ENCODE measurements at regions not wholly inside any gene's neighbourhood (a gene's known extent, or its start where the extent isn't known, plus 50 kb on each side); places are given as distances from the start of the nearest gene placed in this dataset.

DNA sequence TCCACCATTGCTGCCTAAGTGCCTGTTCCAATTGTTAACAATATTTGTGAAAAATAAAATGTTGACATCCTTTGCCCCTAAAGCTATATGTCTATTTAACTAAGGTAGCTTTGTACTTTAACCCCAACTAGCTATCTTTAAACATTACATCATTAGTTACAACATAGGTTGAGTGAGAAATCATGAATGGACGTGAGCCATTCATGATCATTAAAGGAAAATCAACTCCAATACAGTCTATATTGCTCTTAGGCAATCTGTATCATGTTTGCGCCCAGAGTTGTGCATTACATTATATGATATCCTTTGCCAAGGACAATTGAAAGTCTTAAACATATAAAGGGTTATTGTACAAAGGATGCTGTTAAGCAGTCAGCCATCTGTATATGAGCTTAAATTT, 269.6 kb downstream of the ALX1 start:
- TF ChIP-seq, protein P1, sequence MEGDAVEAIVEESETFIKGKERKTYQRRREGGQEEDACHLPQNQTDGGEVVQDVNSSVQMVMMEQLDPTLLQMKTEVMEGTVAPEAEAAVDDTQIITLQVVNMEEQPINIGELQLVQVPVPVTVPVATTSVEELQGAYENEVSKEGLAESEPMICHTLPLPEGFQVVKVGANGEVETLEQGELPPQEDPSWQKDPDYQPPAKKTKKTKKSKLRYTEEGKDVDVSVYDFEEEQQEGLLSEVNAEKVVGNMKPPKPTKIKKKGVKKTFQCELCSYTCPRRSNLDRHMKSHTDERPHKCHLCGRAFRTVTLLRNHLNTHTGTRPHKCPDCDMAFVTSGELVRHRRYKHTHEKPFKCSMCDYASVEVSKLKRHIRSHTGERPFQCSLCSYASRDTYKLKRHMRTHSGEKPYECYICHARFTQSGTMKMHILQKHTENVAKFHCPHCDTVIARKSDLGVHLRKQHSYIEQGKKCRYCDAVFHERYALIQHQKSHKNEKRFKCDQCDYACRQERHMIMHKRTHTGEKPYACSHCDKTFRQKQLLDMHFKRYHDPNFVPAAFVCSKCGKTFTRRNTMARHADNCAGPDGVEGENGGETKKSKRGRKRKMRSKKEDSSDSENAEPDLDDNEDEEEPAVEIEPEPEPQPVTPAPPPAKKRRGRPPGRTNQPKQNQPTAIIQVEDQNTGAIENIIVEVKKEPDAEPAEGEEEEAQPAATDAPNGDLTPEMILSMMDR (conservative IDR thresholded peaks at IDR 0.05; ENCODE audit: low read length), result no peak
- no peak for TF ChIP-seq EZH2phosphoT487 (IDR thresholded peaks at IDR 0.05; ENCODE audit: borderline replicate concordance, low read depth, low read length)

All from OCI-LY7 (cell line).